Activated naive CD8-positive, alpha-beta T cell treated with anti-CD3 and anti-CD28 coated beads, Interleukin-2, amount 10 ng/mL, durations not matched to agents 7 days and 5 days (primary cell): ENCODE measurements at regions not wholly inside any gene's neighbourhood (a gene's known extent, or its start where the extent isn't known, plus 50 kb on each side); places are given as distances from the start of the nearest gene placed in this dataset.
"Not testable (repeated sequence)": the region's sequence is repeated elsewhere in the genome, so short reads cannot be mapped to it uniquely, and the experiment has no call there.

Experiments
- ATAC-seq: fragments of 150-1000 bp; cut with Tn5 transposase; one replicate; pipeline ENCODE4 v1.10.0; 2021; ENCODE audit warnings: low read depth, moderate library complexity
- POLR2A ChIA-PET: fragments of 350-600 bp; sonication (Branson Sonifier 250); formaldehyde crosslinking; loops from one replicate; lab custom pipeline; 2021; ENCODE audit warnings: antibody characterized with exemption; lab: Charles Lee
- DNase-seq: peaks from one replicate; pipeline ENCODE4 v3.0.0; 2021
- H3K27ac Mint-ChIP-seq: one replicate; pipeline ENCODE4 v1.8.0; 2022; ENCODE audit warnings: mild to moderate bottlenecking, mixed read lengths
- H3K27me3 Mint-ChIP-seq: one replicate; pipeline ENCODE4 v1.8.0; 2022; ENCODE audit warnings: mild to moderate bottlenecking, moderate library complexity, mixed read lengths
- H3K36me3 Mint-ChIP-seq: one replicate; pipeline ENCODE4 v1.8.0; 2021; ENCODE audit warnings: mild to moderate bottlenecking, mixed read lengths
- H3K4me1 Mint-ChIP-seq: one replicate; pipeline ENCODE4 v1.8.0; 2021; ENCODE audit warnings: mixed read lengths
- H3K4me3 Mint-ChIP-seq: one replicate; pipeline ENCODE4 v1.8.0; 2022; ENCODE audit warnings: mild to moderate bottlenecking, moderate library complexity, mixed read lengths
- H3K9me3 Mint-ChIP-seq: one replicate; pipeline ENCODE4 v1.8.0; 2021; ENCODE audit warnings: mixed read lengths

DNA sequence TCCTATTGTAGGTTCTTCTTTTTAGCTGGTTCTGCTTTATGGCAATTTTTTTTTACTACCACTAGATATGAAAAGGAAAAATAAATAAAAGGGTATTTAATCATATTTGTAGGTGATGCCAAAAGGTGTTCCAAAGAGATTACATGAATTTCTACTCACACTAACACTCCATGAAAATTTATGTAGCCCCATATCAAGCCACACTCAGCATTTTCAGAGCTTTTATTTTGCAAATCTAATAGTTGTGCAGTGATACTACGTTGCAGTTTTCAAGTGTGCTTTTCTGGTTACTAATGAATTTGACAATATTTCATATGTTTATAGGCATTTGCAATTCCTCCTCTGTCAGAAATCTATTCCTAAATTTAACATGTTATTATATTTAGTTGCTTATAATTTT is 363.9 kb upstream of the TMEFF2 start:
- no peak for ATAC-seq
- no peaks in the 10 kb centered on the region for H3K4me1 Mint-ChIP-seq
- DNase-seq = no peak
- H3K27ac Mint-ChIP-seq = no peak overlapping the region
- H3K27me3 Mint-ChIP-seq = no peaks in the 10 kb centered on the region
- H3K9me3 Mint-ChIP-seq = no peaks in the 10 kb centered on the region
- no peak overlapping the region for H3K4me3 Mint-ChIP-seq
- POLR2A ChIA-PET = no interaction called here
- H3K36me3 Mint-ChIP-seq = no peaks in the 10 kb centered on the region

DNA sequence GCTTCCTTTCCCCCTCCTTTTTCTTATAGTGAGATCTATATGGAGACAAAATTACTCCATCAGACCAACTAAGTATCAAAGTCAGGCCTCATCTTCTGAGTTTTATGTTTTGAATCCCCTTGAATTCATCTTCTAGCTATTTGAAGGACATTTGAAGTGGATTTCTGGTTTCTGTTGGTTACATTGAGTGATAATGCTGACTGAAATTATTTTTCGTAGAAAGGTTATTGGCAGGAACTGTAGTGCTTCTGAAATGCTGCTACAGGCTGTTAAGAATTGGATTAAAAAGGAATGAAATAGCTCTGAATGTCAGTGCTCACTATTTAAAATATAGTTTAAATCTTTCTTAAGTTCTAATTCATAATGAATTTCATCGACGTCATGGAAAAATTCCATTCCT is 361.0 kb upstream of the TMEFF2 start:
- Mint-ChIP-seq H3K27ac (no peak overlapping the region), H3K36me3 (no peaks in the 10 kb centered on the region), H3K4me3 (no peak overlapping the region), H3K4me1 (no peaks in the 10 kb centered on the region), H3K27me3 (no peaks in the 10 kb centered on the region), H3K9me3 (no peaks in the 10 kb centered on the region)
- no peak for DNase-seq
- ATAC-seq = no peak
- POLR2A ChIA-PET = no interaction called here

DNA sequence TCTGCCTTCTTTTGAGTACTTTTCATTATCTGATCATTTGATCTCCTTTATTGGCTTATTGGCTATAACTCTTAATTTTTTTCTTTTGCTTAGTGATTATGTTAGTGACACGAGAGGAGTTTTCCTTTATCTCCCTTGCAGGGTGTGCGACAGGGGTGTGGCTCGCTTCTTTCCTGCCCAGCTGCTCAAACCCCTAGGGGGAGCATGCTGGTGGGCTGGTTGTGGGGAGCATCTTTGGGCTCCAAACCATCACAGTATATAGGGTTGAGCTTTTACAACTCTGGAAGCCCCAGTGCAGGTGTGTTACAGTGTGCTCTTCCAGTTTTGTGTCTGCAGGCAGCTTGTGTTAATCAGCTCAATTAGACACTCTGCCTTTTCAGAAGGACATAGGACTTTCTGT is 357.0 kb upstream of the TMEFF2 start:
- H3K4me3 Mint-ChIP-seq = no peak overlapping the region
- no peak for ATAC-seq
- POLR2A ChIA-PET = no interaction called here
- no peak overlapping the region for H3K27ac Mint-ChIP-seq
- no peak for DNase-seq
- no peaks in the 10 kb centered on the region for H3K36me3 Mint-ChIP-seq
- no peaks in the 10 kb centered on the region for H3K9me3 Mint-ChIP-seq
- no peaks in the 10 kb centered on the region for H3K27me3 Mint-ChIP-seq
- H3K4me1 Mint-ChIP-seq = no peaks in the 10 kb centered on the region

DNA sequence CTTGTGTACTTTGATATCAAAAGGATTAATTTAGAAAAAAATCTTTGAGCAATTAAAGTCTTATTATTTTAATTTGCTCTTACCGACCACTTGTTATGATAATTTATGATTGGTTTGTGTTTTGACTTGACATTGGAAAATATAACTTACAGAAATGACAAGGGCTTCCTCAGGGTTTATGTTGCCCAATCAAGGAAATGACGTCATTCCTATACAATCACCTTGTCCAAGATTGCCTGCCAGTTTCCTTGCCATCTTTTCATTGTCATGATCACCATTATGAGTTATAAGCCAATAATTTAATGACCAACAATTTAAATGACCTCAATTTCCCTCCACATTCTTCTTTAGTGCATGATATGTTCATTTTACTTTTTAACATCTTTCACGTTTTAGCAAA is 351.8 kb upstream of the TMEFF2 start:
- H3K27me3 Mint-ChIP-seq = no peaks in the 10 kb centered on the region
- POLR2A ChIA-PET = no interaction called here
- no peaks in the 10 kb centered on the region for H3K36me3 Mint-ChIP-seq
- no peak overlapping the region for H3K27ac Mint-ChIP-seq
- ATAC-seq (no peak), DNase-seq (no peak)
- no peak overlapping the region for H3K4me3 Mint-ChIP-seq
- no peaks in the 10 kb centered on the region for H3K4me1 Mint-ChIP-seq
- no peaks in the 10 kb centered on the region for H3K9me3 Mint-ChIP-seq

DNA sequence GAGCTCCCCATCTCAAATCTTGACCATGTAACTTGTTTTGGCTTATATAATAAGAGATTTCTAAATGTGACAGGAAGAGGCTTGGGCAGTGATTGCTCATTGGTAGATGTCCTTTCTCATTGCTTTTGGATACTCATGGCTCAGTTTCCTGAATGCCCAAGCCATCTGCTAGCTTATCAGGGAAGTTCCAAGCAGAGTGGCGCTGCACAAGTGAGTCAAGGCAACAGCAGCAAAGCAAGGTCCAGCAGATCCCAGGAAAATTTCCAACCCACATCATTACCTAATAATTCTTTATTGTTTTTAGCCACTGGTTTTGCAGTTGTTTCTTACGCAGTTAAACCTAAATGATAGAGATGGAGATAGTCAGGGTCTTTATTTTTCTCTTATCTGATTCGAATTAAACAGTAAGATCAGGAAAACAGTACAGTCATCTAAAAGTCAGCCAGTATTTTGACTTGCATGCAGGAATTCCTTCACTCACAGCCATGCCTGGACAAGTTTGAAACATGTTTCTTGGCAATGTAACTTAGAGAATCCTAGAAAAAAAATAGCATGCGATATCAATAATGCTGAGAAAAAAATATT is 349.7 kb upstream of the TMEFF2 start:
- no peaks in the 10 kb centered on the region for H3K4me1 Mint-ChIP-seq
- H3K4me3 Mint-ChIP-seq = no peak overlapping the region
- ATAC-seq (no peak), DNase-seq (no peak)
- H3K27me3 Mint-ChIP-seq = no peaks in the 10 kb centered on the region
- no peak overlapping the region for H3K27ac Mint-ChIP-seq
- H3K36me3 Mint-ChIP-seq = no peaks in the 10 kb centered on the region
- POLR2A ChIA-PET = no interaction called here
- H3K9me3 Mint-ChIP-seq = no peaks in the 10 kb centered on the region

DNA sequence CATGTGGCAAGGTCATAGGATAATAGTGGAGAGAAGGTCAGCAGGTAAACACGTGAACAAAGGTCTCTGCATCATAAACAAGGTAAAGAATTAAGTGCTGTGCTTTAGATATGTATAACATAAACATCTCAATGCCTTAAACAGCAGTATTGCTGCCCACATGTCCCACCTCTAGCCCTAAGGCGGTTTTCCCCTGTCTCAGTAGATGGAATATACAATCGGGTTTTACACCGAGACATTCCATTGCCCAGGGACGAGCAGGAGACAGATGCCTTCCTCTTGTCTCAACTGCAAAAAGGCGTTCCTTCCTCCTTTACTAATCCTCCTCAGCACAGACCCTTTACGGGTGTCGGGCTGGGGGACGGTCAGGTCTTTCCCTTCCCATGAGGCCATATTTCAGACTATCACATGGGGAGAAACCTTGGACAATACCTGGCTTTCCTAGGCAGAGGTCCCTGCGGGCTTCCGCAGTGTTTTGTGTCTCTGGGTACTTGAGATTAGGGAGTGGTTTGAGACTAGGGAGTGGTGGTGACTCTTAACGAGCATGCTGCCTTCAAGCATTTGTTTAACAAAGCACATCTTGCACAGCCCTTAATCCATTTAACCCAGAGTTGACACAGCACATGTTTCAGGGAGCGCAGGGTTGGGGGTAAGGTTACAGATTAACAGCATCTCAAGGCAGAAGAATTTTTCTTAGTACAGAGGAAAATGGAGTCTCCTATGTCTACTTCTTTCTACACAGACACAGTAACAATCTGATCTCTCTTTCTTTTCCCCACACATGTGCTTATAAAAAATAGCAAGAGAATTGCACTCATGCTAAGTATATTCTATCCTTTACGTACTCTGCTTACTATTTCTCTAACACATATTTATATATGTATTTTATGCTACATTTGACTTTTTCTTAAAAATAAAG is 347.7 kb upstream of the TMEFF2 start:
- POLR2A ChIA-PET, H3K4me1 Mint-ChIP-seq, ATAC-seq, H3K27me3 Mint-ChIP-seq, H3K27ac Mint-ChIP-seq, H3K36me3 Mint-ChIP-seq, H3K4me3 Mint-ChIP-seq, H3K9me3 Mint-ChIP-seq, DNase-seq: not testable (repeated sequence)

DNA sequence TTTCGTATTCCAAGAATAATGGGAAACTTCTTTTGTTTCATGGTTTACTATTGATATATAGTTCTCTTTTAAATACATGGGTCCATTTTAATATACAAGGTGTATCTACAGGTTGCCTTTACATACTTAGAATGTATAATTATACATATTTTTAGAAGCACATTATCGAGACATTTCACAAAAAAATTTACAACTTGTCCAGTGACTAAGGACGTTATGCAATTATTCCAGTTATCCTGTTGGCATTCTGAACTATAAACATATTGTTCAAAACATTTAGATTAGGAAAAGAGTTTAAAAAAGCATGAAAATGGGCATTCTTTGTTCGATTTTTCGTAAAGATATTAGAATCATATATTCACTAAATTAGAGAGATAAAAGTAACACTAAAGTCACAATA is 344.6 kb upstream of the TMEFF2 start:
- Mint-ChIP-seq H3K4me3 (no peak overlapping the region), H3K9me3 (no peaks in the 10 kb centered on the region), H3K4me1 (no peaks in the 10 kb centered on the region), H3K27ac (no peak overlapping the region), H3K36me3 (no peaks in the 10 kb centered on the region), H3K27me3 (no peaks in the 10 kb centered on the region)
- DNase-seq (no peak), ATAC-seq (no peak)
- POLR2A ChIA-PET = no interaction called here

DNA sequence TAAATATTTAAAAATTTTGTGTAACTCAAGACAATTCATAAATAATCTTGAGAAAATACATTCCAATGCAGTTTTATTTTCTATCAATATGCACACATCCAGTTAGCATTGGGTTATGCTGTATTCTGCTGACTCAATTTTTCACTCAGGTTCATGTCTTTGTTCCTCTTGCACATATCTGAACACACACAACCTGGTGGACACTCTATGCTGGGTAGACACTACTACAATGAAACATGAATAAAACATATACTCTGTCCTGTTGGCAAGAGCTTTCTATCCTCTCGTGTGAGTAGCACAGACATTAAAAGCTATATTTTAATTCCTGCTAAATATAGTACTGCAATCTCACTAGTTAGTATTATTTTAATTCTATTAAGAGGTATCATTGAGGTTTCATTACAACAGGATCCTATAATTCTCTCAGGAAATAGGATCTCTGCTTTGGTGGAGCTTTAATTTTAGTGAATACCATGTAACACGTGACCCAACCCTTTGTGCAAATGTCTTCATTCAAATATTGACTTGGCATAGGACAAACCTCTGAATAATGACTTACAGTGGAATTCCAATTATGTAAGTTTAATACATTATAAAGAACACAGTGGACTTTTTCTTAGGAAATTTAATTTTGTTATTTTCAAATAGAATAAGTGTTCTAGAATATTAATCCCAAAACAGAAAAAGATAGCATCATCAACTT is 342.3 kb upstream of the TMEFF2 start:
- H3K36me3 Mint-ChIP-seq = no peaks in the 10 kb centered on the region
- H3K27ac Mint-ChIP-seq = no peak overlapping the region
- no peaks in the 10 kb centered on the region for H3K27me3 Mint-ChIP-seq
- no peak overlapping the region for H3K4me3 Mint-ChIP-seq
- ATAC-seq (no peak), DNase-seq (no peak)
- H3K4me1 Mint-ChIP-seq = no peaks in the 10 kb centered on the region
- POLR2A ChIA-PET = no interaction called here
- H3K9me3 Mint-ChIP-seq = no peaks in the 10 kb centered on the region

DNA sequence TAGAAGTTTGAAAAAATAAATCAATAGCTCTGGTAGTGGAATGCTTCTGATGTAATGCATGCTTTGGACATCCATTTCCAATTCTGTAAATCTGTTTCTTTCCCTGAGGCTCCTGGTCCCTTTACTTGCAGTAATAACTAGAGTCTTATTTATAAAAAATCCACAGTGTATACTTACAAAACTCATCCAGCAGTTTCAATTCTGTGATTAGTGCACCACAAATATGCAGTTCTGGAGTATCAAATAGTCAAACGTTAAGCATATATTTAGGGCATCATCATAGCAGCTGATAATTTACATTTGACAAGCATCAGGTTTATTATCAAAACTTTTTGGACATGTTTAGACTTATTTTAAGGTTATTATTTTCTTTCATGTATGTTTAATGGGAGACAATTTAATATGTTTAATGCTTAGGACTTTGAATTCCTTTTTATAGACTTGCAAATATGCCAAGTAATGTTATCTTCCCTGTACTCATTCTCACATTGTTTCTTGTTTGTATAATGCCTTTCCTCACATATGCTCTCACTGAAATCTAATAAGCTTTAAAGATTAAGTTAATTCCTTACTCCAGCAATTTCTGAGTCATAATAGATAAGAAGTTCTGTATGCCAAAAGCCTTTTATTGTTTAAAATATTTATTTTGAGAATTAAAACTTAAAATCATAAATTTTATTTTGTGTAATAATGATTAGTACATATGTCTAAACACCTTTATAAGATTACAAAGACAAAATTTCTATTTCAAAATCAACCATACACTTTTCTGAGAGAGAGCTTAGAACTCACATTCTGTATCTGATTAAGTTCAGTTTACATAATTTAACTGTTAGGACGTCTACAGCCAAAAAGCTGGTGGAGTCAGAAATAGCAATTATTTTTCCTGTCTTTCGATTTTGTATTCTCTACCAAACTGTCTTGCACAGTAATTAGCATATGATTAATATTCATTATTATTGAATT is 341.5 kb upstream of the TMEFF2 start:
- Mint-ChIP-seq H3K4me1 (no peaks in the 10 kb centered on the region), H3K36me3 (no peaks in the 10 kb centered on the region), H3K4me3 (no peak overlapping the region), H3K27me3 (no peaks in the 10 kb centered on the region), H3K27ac (no peak overlapping the region), H3K9me3 (no peaks in the 10 kb centered on the region)
- no peak for ATAC-seq
- no peak for DNase-seq
- POLR2A ChIA-PET = no interaction called here

DNA sequence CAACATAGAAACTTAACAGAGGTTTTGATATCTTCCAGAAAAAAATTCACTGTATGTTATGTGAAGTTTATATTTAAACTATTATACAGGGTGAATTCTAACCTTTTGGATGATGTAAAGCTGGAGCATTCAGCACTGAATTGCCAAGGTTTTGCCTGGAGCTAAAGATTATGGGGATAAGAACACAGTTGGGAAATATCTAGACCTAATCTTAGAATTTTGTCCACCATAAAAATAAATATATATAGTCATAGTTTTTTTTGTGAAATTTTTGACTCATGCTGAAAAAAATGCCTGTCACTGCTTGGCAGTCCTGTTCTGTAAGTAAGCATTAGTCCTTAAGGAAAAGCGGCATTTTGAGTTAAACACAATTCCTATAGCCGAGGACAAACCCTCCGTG is 339.3 kb upstream of the TMEFF2 start:
- H3K36me3 Mint-ChIP-seq = no peaks in the 10 kb centered on the region
- H3K4me1 Mint-ChIP-seq = no peaks in the 10 kb centered on the region
- ATAC-seq (no peak), DNase-seq (no peak)
- POLR2A ChIA-PET = no interaction called here
- H3K4me3 Mint-ChIP-seq = no peak overlapping the region
- H3K27me3 Mint-ChIP-seq = no peaks in the 10 kb centered on the region
- no peak overlapping the region for H3K27ac Mint-ChIP-seq
- H3K9me3 Mint-ChIP-seq = peaks cover 6% of the 10 kb centered on the region

DNA sequence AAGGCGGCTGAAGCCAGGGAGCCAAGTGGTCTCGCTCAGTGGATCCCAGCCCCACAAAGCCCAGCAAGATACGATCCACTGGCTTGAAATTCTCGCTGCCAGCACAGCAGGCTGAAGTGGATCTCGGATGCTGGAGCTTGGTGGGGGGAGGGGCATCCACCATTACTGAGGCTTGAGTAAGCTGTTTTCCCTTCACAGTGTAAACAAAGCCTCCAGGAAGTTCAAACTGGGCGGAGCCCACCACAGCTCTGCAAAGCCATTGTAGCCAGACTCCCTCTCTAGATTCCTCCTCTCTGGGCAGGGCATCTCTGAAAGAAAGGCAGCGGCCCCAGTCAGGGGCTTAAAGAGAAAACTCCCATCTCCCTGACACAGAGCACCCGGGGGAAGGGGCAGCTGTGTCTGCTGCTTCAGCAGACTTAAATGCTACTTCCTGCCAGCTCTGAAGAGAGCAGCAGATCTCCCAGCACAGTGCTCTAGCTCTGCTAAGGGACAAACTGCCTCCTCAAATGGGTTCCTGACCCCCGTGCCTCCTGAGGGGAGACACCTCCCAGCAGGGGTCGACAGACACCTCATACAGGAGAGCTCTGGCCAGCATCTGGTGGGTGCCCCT is 330.0 kb upstream of the TMEFF2 start:
- H3K27me3 Mint-ChIP-seq, POLR2A ChIA-PET, H3K4me3 Mint-ChIP-seq, H3K36me3 Mint-ChIP-seq, ATAC-seq, H3K27ac Mint-ChIP-seq, H3K4me1 Mint-ChIP-seq, DNase-seq, H3K9me3 Mint-ChIP-seq: not testable (repeated sequence)

DNA sequence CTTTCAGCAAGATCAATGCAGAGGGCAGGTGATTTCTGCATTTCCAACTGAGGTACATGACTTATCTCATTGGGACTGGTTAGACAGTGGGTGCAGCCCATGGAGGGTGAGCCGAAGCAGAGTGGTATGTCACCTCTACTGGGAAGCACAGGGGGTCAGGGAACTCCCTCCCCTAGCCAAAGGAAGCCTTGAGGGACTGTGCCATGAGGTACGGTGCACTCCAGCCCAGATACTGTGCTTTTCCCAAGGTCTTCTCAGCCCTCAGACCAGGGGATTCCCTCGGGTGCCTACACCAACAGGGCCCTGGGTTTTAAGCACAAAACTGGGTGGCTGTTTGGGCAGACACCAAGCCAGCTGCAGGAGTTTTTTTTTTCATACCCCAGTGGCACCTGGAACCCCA is 329.5 kb upstream of the TMEFF2 start:
- H3K9me3 Mint-ChIP-seq, ATAC-seq, H3K36me3 Mint-ChIP-seq, H3K4me3 Mint-ChIP-seq, H3K4me1 Mint-ChIP-seq, POLR2A ChIA-PET, H3K27me3 Mint-ChIP-seq, H3K27ac Mint-ChIP-seq, DNase-seq: not testable (repeated sequence)

DNA sequence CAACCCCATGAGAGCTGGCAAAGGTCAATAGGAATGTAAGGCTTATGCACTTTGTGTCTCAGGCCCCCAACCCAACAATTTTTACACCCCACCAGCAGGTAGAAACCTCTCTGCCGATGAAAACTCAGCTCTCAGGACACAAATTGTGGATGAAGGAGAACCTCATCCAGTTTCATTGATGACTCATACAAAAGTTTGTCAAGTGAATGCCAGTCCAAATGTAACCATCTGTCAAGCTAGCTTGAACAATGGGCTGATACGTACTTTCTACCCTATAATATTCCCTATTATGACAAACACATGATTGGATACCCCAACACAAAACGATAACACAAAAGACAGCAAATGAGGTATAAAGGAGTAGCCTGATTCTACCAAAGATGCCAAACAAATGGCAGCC is 321.2 kb upstream of the TMEFF2 start:
- no peak for ATAC-seq
- H3K9me3 Mint-ChIP-seq = no peaks in the 10 kb centered on the region
- no peaks in the 10 kb centered on the region for H3K27me3 Mint-ChIP-seq
- no peak overlapping the region for H3K4me3 Mint-ChIP-seq
- H3K27ac Mint-ChIP-seq = no peak overlapping the region
- DNase-seq = no peak
- peaks cover 2% of the 10 kb centered on the region for H3K4me1 Mint-ChIP-seq
- POLR2A ChIA-PET = no interaction called here
- no peaks in the 10 kb centered on the region for H3K36me3 Mint-ChIP-seq
